IMR-90 (cell line): ENCODE measurements at regions not wholly inside any gene's neighbourhood (a gene's known extent, or its start where the extent isn't known, plus 50 kb on each side); places are given as distances from the start of the nearest gene placed in this dataset.
A peak's percentile ranks its signal among the peaks of the same experiment; 100 is the strongest.

ENCODE experiments used
- CTCF ChIP-seq: conservative IDR thresholded peaks from 2 replicates; pipeline ENCODE4 v1.5.1; 2012; ENCODE audit warnings: mild to moderate bottlenecking, low read depth, low read length, improper control_type of control experiment
- MXI1 ChIP-seq: IDR thresholded peaks from 2 replicates; pipeline ENCODE4 v1.6.1; 2012; ENCODE audit warnings: low read depth, mild to moderate bottlenecking, low read length, moderate library complexity, borderline replicate concordance
- POLR2A ChIP-seq: IDR thresholded peaks from 2 replicates; pipeline ENCODE4 v1.6.1; 2012; ENCODE audit warnings: mild to moderate bottlenecking, low read depth, low read length
- RAD21 ChIP-seq: IDR thresholded peaks from 2 replicates; pipeline ENCODE4 v1.6.1; 2012; ENCODE audit warnings: low read length, improper control_type of control experiment

- TF ChIP-seq POLR2A = no peak
- TF ChIP-seq CTCF = 0 out of 2 replicates have a peak, but pooled peaks have one; percentile 5
- no peak for TF ChIP-seq RAD21
- TF ChIP-seq MXI1 = no peak
Observed at GRCh38 chr1:55503663-55504305, 288.6 kb upstream of the USP24 start.
